Tibial nerve (tissue), 4 donors: ENCODE measurements at regions not wholly inside any gene's neighbourhood (a gene's known extent, or its start where the extent isn't known, plus 50 kb on each side); places are given as distances from the start of the nearest gene placed in this dataset.

Experiments
- EP300 ChIP-seq, 2 donors: sonication (generic); formaldehyde crosslinking; IDR thresholded peaks; one replicate each; pipeline ENCODE4 v1.6.1; 2017; ENCODE audit warnings: antibody characterized with exemption in 2 of 2, mild to moderate bottlenecking in 1 of 2
- TF ChIP-seq, protein P1 (sequence below), 5 experiments: fragments of 200-600 bp in 3 of 5; fragments of 450-650 bp in 2 of 5; sonication (generic) in 3 of 5; IDR thresholded peaks; one replicate each; pipeline ENCODE4 v1.5.1; 2016 to 2019; ENCODE audit warnings: antibody characterized with exemption in 5 of 5, mild to moderate bottlenecking in 3 of 5, moderate library complexity in 2 of 5

DNA sequence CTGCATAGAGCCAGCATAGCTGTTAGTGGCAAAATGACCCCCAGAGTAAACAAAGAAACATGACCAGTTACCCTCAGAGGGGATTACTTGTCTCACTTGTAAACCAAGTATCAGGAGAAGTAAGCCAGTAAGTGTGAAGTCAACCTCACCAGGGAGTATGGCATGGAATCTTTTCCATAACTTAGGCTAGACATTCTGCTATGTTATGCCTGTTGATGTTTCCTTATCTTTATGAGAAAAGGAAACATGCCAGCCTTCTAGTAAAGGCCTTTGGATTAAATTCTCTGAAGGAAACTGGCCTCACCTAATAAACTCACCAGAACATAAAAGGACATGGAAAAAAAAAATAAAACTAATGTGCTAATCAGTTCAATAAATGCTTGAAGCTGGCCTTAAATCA is 87.7 kb downstream of the SEM1 start:
- TF ChIP-seq, protein P1, sequence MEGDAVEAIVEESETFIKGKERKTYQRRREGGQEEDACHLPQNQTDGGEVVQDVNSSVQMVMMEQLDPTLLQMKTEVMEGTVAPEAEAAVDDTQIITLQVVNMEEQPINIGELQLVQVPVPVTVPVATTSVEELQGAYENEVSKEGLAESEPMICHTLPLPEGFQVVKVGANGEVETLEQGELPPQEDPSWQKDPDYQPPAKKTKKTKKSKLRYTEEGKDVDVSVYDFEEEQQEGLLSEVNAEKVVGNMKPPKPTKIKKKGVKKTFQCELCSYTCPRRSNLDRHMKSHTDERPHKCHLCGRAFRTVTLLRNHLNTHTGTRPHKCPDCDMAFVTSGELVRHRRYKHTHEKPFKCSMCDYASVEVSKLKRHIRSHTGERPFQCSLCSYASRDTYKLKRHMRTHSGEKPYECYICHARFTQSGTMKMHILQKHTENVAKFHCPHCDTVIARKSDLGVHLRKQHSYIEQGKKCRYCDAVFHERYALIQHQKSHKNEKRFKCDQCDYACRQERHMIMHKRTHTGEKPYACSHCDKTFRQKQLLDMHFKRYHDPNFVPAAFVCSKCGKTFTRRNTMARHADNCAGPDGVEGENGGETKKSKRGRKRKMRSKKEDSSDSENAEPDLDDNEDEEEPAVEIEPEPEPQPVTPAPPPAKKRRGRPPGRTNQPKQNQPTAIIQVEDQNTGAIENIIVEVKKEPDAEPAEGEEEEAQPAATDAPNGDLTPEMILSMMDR (IDR thresholded peaks at IDR 0.05): no peak
- TF ChIP-seq EP300 (IDR thresholded peaks at IDR 0.05): no peak
